Colon (tissue), 2 donors: ENCODE measurements at regions not wholly inside any gene's neighbourhood (a gene's known extent, or its start where the extent isn't known, plus 50 kb on each side); places are given as distances from the start of the nearest gene placed in this dataset.

Source experiments
- FAIRE-seq: peaks from 2 replicates; lab custom pipeline; 2012; peaks lifted over from hg19 to GRCh38; lab: Jason Lieb, UNC
- donor health status: control.
- donor health status: control.

DNA sequence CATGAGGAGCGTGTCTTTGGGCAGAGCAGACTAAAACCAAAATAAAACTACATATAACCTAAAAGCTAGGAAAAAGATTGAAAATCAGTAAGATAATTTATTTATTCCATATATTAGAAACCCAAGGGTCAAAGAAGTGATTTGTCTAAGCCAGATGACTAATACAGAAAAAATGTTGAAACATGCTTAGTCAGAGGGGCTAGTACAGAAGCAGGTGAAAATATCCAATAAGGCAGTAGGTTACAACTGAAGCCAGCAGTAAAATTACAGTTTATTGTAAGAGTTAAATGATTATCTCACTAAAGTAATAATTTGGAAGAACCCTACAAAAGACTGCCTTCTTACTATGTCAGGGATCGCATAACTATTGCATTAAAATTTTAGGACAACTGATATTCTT is 1190.9 kb upstream of the PRMT6 start:
- FAIRE-seq, result no peak

DNA sequence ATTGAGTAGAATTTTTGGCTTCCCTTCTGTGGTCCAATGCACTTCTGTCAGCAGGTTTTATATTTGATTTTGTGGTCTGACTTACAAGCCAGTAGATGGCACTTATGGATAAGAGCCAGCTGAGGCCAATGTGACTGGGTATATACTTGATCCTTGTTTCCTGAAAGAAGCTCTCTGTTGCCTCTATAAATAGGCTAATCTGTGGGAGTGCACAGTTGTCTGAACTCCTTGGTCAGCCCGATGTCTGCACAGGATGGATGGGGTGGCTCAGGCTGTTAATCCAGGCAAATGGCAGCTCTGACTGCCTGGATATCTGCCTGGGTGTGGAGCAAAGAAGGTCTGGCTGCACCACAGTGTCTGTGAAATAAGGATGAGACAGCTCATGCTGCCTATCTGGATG is 1183.7 kb upstream of the PRMT6 start:
- no peak for FAIRE-seq

DNA sequence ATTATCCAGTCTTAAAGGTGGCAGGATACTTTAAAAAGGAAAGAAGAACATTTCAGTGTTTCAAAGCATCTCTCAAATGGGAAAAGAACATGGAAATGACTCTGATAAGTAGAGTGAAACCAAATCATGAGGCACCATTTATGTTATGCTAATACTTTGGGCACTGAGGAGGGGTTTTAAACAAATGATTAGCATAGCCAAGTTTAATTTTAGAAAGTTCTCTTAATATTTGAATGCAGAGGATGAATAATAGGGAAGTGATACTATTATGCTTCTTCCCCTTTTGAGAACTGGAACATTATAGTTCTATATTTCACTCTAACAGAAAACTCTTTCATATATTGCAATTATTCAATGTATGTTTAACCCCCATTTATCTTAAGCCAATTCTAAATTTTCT is 1181.9 kb upstream of the PRMT6 start:
- FAIRE-seq, result no peak

DNA sequence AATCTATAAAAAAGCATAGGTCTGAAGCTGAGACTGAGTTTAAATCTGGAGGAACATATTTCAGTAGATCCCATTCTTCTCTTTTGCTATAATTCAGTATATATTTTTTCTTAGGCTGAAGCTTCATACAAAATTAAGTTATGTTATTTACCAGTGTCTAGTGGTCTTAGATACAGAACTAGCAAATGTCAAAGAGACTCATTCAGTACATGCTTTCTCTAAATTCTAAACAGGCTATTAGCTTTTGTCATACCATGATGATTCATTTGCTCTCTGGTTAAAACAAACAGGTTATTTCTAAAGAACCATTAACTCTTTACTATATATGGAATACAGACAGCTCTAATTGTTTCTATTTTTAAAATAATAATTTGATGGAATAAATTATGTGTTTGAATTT is 1170.2 kb upstream of the PRMT6 start:
- FAIRE-seq, result no peak

DNA sequence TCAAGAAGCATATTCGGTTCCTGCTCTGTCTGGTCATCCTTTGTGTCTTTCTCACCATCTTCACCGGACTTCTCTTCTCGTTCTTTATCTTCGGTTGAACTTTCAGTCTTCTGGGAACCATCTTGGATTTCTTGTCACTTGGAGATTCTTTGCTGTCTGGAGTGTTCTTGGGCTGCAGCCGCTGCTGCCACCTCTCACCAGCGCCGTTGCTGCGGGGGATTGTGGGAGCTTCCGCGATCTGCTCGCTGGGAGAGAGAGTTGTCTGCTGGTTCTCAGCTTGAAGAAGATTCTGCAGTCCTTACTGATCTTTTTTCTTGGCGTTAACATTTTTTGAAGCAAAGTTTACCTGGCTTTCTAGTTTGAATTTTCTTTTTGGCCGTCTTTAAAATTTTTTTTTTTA is 1165.2 kb upstream of the PRMT6 start:
- no peak for FAIRE-seq

DNA sequence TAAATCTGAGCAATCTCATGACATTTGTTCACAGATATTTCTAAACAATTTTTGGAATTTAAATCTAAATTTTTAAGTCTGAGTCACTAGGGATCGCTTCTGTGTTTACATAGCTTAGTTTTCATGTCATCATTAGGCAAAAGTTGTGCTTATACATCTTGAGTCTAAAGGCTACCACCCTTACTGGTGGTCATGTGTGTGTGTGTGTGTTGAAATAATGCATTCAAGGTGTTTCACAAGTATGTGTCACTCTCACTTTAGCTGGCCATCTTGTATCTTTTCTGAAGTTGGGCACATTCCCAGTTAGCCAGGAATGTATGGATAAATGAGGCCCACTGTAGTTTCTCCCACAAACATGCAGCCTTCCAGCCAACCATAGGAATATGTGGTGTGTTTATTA is 1162.5 kb upstream of the PRMT6 start:
- no peak for FAIRE-seq

DNA sequence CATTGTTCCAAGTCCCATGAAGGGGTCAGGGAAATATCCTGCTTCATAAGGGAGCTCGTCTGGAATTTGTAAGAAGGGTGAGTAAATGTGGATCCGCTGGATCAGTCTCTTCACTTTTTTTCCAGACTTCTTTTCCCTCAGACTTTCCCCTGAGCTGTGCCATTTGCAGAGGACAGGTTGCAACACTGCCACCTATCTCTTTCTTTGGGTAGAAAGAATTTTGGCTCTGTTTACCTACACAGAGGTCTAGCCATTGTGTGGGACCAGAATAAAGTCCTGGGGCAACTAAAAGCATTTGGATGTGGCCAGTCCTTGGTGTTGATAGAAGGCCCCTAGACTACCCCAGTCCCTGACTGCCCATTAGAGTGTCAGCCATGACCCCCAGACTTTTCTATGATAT is 1146.7 kb upstream of the PRMT6 start:
- FAIRE-seq, result no peak

DNA sequence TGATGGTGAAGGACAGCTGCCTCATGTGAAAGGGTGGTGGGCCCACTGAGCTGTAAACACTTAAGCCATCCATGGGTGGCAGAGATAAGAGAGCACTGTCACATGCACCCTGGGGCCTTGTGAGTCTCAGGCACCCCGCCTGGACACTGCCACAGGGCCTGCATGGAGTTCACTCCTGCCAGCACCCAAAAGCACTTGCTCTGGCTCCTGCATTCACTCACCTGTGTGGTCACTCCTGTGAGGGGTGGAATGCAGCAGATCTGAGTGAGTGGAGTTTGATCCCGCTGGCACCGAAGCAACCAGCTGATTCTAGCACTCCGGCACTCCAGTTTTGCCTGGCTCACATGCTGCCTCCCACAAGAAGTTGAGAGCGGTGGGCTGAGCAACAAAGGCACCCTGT is 1142.1 kb upstream of the PRMT6 start:
- FAIRE-seq, result no peak

DNA sequence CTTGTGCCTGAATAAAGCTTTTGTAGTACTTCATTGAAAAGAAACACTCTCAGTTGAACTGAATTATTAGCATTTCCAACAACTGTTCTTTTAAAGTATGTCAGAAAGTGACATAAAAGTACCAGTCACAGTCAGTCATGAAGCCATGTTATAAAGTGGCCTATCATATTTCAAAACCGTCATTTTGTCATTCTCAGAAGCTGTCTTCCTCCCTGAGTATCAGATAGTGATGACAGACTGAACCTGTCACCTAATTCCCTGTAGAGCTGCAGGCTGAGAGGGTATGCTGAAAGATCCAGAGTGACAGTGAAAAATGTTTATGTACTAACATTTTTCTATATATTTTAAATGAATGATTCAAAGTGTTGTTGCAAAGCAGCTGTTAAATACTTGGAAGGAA is 1121.7 kb upstream of the PRMT6 start:
- FAIRE-seq, result no peak

DNA sequence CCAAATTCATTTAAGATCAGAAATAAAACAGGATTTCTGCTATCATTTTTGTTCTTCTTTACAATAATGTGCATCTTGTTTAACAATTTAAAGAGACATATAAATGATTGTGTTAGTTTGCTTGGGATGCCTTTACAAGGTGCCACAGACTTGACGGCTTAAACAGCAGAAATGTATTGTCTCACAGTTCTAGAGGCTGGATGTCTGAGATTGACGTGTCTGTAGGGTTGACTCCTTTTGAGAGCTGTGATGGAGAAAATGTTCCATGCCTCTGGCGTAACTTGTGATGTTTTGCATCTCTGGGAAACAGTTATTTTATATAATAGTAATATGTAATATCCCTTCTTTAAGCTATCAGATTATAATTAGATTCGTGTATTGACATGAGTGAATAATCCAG is 1091.6 kb upstream of the PRMT6 start:
- FAIRE-seq, result no peak

DNA sequence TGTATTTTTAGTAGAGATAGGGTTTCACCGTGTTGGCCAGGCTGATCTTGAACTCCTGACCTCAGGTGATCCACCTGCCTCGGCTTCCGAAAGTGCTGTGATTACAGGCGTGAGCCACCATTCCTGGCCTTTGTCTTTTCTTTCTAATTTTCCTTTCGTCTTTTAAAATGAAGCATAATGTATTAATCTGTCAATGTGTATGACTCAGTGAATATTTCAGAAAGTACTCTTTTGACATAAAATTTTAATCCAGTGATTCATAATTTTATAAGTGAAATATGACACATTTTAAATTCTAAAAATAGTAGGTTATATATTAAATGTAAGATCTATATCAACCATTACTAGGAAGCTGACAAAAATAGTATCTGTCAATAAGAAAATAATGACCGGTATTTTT is 1059.0 kb upstream of the PRMT6 start:
- no peak for FAIRE-seq

DNA sequence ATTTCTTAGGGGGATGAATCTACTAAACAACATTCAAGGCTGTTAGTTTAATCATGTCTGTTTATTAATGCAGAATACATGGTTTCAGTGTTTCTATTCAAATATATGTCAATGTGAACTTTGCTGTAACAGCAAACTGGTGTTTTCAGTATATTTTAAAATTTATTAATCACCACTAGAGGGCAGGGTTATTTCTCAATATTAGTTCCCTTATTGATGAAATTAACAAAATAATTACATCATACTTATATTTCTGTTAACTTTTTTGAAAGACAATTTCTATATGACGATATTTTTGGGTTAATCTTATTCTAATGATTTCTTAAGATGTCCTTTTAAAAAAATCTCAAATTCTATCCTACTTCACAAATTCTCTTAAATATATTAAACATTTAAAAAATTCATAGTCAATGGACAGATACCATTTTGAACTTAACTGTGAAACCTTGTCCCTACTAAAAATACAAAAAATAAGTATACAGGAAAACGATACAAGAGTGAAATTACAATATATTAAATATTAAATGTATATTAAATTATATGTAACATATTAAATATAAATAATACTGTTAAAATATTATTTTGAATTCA is 1034.1 kb upstream of the PRMT6 start:
- FAIRE-seq, result peak; percentile 64

DNA sequence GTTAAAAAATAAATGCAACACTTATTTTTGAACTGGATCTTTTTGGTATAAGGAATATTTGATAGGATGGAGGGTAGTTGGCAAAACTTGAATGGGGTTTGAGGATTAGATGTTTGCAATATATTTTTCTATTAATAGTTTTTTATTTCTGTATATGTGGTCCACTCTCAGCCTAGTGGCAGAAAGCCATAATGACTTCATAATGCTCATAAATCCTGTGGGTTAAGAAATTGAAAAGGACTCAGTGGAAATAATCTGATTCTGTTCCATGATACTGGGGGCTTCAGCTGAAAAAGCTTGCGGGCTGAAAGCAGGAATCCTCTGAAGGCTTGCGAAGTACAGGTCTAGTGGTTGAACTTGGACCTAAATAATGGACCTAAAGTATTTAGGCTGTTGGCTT is 1028.6 kb upstream of the PRMT6 start:
- FAIRE-seq, result no peak

DNA sequence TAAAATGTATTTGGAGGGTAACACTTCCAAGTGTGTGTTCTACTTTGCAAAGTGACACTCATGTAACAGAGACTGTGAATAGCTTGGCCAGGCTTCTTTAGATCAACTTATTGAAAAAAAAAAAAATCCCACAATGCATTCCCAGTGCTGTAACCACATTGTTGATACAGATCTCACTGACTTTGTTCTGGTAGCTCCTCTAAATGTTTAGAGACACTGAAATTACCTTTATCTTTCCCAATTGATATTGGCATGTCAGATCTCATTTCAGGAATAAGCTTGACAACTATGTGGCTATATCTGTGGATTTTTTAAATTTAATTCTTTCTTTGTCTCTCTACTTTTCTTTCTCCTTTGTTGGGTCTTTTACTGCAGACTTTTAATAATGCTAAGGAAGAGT is 1018.9 kb upstream of the PRMT6 start:
- no peak for FAIRE-seq

DNA sequence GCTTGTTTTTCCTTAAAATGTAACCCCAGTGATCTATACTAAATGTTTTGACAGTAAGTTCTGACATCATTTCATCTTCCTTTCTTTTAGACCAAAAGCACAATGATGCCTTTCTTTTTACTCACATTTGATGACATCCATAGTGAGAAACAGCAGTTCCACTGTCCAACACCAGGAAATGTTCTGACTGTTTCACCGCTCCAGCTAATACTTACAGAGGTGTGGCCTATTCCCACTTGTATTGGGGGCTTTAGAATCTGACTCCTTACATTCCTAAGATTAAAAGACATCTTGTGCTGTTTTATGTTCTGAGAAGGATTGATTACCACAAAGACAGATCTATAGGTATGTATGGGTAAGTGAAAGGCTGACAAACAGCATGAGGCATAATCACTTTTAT is 1018.2 kb upstream of the PRMT6 start:
- no peak for FAIRE-seq

DNA sequence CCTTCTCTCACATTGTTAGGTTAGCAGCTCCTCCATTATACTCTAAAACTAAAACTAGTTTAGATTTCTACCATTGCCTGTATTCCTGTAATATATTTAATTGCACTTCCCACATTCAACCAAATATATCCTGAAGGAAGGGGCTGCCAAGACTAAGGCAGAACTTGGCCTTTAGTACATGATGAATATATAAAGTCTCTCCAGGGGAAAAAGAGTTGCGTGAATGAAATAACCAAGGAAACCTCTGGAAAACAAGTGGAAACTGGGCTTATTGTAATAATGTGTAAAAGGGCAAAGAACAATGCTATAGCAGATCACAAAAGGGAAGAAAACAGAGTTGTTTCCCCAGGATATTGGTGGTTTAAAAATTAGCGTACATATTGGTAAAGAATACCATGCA is 1012.5 kb upstream of the PRMT6 start:
- FAIRE-seq, result no peak

DNA sequence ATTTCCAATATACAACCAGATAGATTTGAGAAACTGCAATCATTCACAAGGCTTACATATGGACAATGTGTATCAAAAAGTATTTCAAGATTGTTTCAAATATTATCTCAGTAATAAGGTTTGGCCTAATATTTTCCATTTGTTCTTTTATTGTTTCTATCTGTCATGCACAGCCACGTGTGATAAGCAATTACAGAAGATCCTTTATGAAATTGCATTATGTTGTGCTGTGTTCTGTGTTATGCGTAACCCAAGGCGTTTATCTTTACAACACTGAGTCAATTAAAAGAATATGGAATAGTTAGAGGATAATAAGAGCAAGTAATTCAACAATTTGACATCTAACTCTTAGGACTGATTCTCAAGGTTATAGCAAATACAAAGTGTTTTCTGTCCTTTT is 1009.3 kb upstream of the PRMT6 start:
- FAIRE-seq, result no peak

DNA sequence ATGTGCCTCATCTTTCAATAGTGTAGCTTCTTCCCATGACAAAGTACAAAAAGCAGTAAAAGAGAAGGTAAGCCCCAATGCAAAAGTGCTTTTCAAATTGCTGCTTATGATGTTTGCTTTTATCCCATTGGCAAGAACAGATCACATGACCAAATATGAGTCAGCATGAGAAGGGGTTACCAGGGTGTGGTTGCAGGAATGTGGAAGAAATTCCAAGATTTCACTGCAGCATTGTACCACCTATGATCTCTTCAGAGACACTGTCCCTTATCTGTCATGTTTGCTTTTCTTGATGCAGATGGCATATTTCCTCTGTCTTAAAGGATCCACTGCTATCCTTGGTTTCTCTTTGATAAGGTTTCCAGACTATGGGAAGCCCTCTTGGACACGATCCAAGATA is 1006.9 kb upstream of the PRMT6 start:
- no peak for FAIRE-seq

DNA sequence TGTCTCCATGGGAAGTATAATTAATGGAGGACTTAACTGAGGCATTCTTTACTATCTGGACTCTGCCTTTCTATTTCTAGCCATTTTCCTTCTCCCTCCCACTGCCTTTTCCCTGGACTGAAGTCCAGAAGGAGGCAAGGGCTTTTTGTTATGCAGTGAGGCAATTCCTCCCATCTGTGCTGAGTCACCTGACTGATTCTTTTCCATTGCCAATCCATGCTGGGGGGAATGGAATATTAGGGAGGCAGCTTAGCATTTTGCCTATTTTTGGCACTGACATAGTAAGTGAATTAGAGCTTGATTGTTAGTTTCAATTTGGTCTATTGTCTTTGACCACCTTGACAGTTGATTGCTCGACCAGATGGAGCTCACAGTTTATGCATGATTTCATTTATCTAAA is 1000.6 kb upstream of the PRMT6 start:
- FAIRE-seq, result no peak

DNA sequence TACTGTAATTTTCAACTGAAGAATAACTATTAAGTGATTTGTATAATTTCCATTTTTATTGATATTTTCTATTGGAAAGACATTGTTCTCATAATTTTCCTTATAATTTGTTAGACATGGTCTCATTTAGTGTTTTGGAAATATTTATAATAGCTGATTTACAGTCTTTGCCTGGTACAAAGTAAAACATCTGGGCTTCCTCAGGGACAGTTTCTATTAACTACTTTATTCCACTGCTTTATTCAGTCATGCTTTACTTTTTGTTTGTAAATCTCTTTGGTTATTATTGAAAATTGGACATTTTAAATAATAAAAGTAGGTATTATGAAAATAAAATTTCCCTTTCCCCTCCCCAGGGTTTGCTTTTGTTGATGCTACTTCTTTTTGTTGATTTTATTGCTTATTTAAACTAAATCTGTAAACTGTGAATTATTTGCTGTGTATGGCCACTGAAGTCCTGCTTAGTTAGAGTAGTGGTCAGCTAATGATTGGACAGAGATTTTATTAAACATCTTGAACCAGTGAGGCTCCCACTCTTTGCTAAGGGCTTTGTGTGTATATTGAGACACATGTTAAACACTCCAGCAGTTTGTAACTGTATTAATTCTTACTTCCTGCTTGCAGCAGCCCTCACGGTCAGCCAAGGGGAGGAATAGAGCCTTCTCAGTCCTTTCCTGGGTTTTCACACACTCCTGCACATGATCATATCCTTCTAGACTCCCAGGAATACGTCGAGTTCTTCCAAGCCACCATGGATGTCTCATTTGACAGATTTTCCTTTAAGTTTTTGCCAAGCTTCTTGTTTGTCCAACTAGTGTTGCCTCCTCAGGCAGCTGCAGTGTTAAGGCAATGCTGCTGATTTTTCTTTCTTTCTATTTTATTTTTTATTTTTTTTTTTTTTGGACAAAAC is 994.6 kb upstream of the PRMT6 start:
- no peak for FAIRE-seq

DNA sequence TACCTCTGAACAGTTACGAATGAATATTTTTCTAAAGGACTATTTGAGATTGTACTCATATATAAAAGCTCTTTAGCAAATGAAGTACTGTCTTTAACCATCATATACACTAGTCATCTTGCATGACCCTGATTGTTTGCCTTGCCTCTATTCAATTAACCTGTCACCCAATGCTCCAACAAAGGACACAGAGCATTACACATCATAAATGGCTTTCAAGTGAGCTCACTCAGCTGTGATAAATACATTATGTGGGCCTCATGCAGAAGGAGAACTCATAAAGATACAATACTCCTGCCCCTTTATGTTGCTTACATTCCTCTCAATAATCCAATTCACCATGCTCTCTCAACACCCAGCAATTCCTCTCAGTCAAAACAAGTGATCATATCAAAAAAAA is 993.0 kb upstream of the PRMT6 start:
- FAIRE-seq, result no peak

DNA sequence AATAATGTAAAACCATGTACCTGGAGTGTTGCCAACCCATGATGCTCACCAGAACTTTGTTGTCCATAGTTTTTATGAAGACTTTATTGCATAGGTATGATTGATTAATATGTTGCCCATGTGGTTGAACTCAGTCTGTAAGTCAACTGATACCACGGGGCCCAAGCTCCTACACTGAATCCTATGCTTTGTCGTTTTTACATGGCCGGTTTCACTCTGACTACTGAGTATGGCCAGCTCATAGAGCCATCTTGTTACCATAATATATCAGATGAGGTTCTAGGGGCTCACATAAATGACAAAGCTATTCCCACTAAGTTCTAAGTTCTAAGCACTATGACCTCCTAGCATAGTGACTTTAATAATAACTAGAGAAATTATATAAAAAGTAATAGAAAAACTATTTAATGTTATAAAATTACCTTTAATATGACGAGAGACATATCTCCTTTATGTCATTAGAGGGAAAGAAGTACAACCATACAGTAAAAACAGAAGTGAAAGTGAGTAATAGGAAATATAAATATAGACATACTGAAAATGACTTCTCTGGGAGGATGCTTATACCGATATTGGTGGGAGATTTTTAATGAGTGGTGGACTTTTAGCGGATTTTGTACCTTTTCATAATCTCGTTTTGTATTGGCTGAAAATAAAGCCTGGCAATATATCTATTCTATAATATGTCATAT is 983.4 kb upstream of the PRMT6 start:
- no peak for FAIRE-seq

DNA sequence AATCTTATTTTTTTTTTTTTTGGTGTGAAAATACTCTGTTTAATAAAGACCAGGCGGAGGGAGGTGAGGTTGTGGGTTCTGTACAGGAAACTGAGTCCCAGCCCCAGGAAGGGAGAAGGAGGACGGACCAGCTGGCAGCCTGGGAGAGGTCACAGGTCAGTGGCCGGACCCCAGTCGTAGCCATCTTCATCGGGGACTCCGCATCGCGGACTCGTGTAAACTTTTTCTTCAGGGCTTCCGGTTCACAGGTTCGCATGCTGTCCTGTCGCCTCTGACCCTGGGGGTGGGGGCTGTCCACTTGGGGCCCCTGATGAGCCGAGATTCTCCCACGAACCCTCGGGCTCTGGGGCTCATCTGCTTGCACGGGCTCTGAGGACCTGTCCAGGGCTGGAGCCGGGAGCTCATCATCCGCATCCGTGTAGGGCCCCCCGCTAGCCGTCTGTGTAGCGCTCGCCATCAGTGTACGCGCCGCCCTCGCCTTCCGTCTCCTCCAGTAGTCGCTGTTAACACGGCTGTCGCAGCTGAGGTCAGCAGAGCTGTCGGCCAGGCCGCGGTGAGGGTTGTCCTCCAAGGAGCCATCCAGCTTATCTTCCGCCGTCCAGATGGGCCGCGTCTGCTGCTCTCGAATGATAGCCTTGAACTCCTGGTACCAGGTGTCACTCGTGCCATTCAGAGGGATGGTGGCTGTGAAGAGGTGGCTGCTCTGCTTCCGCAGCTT is 975.7 kb upstream of the PRMT6 start:
- no peak for FAIRE-seq
